ENCODE measurements at regions not wholly inside any gene's neighbourhood (a gene's known extent, or its start where the extent isn't known, plus 50 kb on each side); places are given as distances from the start of the nearest gene placed in this dataset.

- intact Hi-C loops (cut with micrococcal nuclease), result no loop called here
- POLR2A ChIA-PET, result no interaction called here
Observed at GRCh38 chr9:21681641-21682040, 120.8 kb upstream of the MTAP start.

GRCh38 chr9:21682381-21682780 is 120.1 kb upstream of the MTAP start:
- H3K27me3 Mint-ChIP-seq, result peaks cover 7% of the 10 kb centered on the region
- no peaks in the 10 kb centered on the region for H3K4me1 Mint-ChIP-seq
- no peaks in the 10 kb centered on the region for H4K20me1 ChIP-seq (ENCODE audit: control insufficient read depth, insufficient read depth, low read length, poor library complexity, severe bottlenecking)
- H3K9me3 Mint-ChIP-seq (ENCODE audit: insufficient read depth), result no peaks in the 10 kb centered on the region
- no peak overlapping the region for H3K27ac Mint-ChIP-seq
- no peaks in the 10 kb centered on the region for H3K36me3 ChIP-seq (replicated peaks in 1 of 2; ENCODE audit: control extremely low read depth in 1 of 2, control insufficient read depth in 1 of 2, extremely low read depth in 1 of 2, insufficient read depth in 2 of 2, low read length in 1 of 2)
- H3K9me3 ChIP-seq (ENCODE audit: control extremely low read depth in 1 of 3, control insufficient read depth in 2 of 3, insufficient read depth in 1 of 3, low read length in 2 of 3), result no peaks in the 10 kb centered on the region
- no peak overlapping the region for H3K4me3 Mint-ChIP-seq
- H3K4me3 ChIP-seq (ENCODE audit: control extremely low read depth in 1 of 5, extremely low read depth in 1 of 5, insufficient read depth in 1 of 5, low read depth in 2 of 5, low read length in 4 of 5), result no peak overlapping the region
- no peak overlapping the region for H2AFZ ChIP-seq (ENCODE audit: insufficient read depth, low read depth, low read length, poor library complexity, severe bottlenecking)
- peaks cover 0 to 5% (median 0%) of the 10 kb centered on the region in 4 experiments for H3K27me3 ChIP-seq (replicated peaks in 1 of 4; ENCODE audit: control extremely low read depth in 1 of 4, control insufficient read depth in 3 of 4, insufficient read depth in 4 of 4, low read length in 3 of 4)
- intact Hi-C loops (cut with micrococcal nuclease), result no loop called here
- no peak overlapping the region for H3K27ac ChIP-seq (ENCODE audit: low read length in 2 of 2)
- ChIA-PET CTCF (no interaction called here), POLR2A (no interaction called here)
- no peak overlapping the region for H3K4me2 ChIP-seq (replicated peaks; ENCODE audit: low read depth, low read length, poor library complexity, severe bottlenecking)
- no peak for DNase-seq
- TF ChIP-seq CTCF (IDR thresholded peaks at IDR 0.05), result no peak
- no peak for TF ChIP-seq EZH2 (IDR thresholded peaks at IDR 0.05; ENCODE audit: borderline replicate concordance, insufficient read depth, low read depth, low read length, poor library complexity, severe bottlenecking)
- H3K79me2 ChIP-seq (ENCODE audit: control insufficient read depth, insufficient read depth, low read length), result no peaks in the 10 kb centered on the region
- H3K4me1 ChIP-seq (ENCODE audit: control insufficient read depth in 2 of 2, insufficient read depth in 2 of 2, low read length in 2 of 2), result no peaks in the 10 kb centered on the region
- no peak for ATAC-seq (ENCODE audit: low read depth)
- no CpG with 5 or more reads among the region's 2 CpGs for WGBS (ENCODE audit: insufficient coverage)
- H3K9ac ChIP-seq (ENCODE audit: low read length), result no peak overlapping the region

More at GRCh38 chr9:21681641-21682040, 120.8 kb upstream of the MTAP start:
- Histone ChIP-seq H3K9me3 (ENCODE audit: control extremely low read depth in 1 of 3, control insufficient read depth in 2 of 3, insufficient read depth in 1 of 3, low read length in 2 of 3) (no peaks in the 10 kb centered on the region), H4K20me1 (ENCODE audit: control insufficient read depth, insufficient read depth, low read length, poor library complexity, severe bottlenecking) (no peaks in the 10 kb centered on the region), H3K4me3 (ENCODE audit: control extremely low read depth in 1 of 5, extremely low read depth in 1 of 5, insufficient read depth in 1 of 5, low read depth in 2 of 5, low read length in 4 of 5) (no peak overlapping the region), H3K27ac (ENCODE audit: low read length in 2 of 2) (no peak overlapping the region), H3K27me3 (replicated peaks in 1 of 4; ENCODE audit: control extremely low read depth in 1 of 4, control insufficient read depth in 3 of 4, insufficient read depth in 4 of 4, low read length in 3 of 4) (peaks cover 0 to 6% (median 0%) of the 10 kb centered on the region in 4 experiments), H3K79me2 (ENCODE audit: control insufficient read depth, insufficient read depth, low read length) (no peaks in the 10 kb centered on the region), H3K4me2 (replicated peaks; ENCODE audit: low read depth, low read length, poor library complexity, severe bottlenecking) (no peak overlapping the region), H3K9ac (ENCODE audit: low read length) (no peak overlapping the region), H3K36me3 (replicated peaks in 1 of 2; ENCODE audit: control extremely low read depth in 1 of 2, control insufficient read depth in 1 of 2, extremely low read depth in 1 of 2, insufficient read depth in 2 of 2, low read length in 1 of 2) (no peaks in the 10 kb centered on the region), H3K4me1 (ENCODE audit: control insufficient read depth in 2 of 2, insufficient read depth in 2 of 2, low read length in 2 of 2) (no peaks in the 10 kb centered on the region), H2AFZ (ENCODE audit: insufficient read depth, low read depth, low read length, poor library complexity, severe bottlenecking) (no peak overlapping the region)
- Mint-ChIP-seq H3K27ac (no peak overlapping the region), H3K9me3 (ENCODE audit: insufficient read depth) (no peaks in the 10 kb centered on the region), H3K4me1 (no peaks in the 10 kb centered on the region), H3K27me3 (peaks cover 7% of the 10 kb centered on the region), H3K4me3 (no peak overlapping the region)
- CTCF ChIA-PET, result no interaction called here
- WGBS (ENCODE audit: insufficient coverage), result no CpG with 5 or more reads among the region's 4 CpGs
- no peak for ATAC-seq (ENCODE audit: low read depth)
- TF ChIP-seq EZH2 (IDR thresholded peaks at IDR 0.05; ENCODE audit: borderline replicate concordance, insufficient read depth, low read depth, low read length, poor library complexity, severe bottlenecking) (no peak), CTCF (IDR thresholded peaks at IDR 0.05) (no peak)
- DNase-seq, result no peak
